ENCODE measurements at regions not wholly inside any gene's neighbourhood (a gene's known extent, or its start where the extent isn't known, plus 50 kb on each side); places are given as distances from the start of the nearest gene placed in this dataset.

DNA sequence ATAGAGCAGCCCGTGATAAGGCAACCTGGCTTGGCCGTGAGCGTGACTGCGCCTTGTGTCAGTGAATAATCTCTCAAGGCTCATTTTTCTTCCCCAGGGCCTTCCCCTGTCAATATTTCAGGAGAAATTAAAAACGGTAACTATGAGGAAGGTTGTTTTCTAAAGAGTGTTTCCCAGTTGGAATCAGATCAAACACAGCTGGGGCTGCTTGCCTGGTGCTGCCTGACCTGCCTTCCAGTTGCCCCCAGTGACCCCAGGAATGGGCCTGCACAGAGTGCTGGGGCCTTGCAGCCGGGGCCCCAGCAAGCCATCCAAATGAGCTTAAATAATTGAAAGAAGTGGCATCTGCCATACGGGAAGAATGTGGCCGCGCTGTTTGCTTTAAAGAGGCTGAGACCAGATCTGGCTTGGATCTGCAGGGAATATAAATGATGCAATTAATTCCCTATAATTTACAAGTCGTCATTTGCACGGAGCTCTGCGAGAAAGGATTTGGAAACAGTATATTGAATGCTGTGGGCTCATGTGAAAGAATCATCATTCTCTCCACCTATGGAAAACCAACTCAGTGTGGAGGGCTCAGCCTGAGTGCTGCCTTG, 203.9 kb downstream of the C1orf94 start:
- no peak for ATAC-seq
- ChIA-PET CTCF (no interaction called here), POLR2A (ENCODE audit: unreplicated experiment) (no interaction called here)
- H4K20me1 ChIP-seq (ENCODE audit: low read length), result no peaks in the 10 kb centered on the region
- H3K9me2 ChIP-seq (replicated peaks; ENCODE audit: low read length), result no peaks in the 10 kb centered on the region
- TF ChIP-seq EZH2 (IDR thresholded peaks at IDR 0.05; ENCODE audit: low read length, unreplicated experiment) (no peak), EZH2phosphoT487 (IDR thresholded peaks at IDR 0.05; ENCODE audit: borderline replicate concordance, low read length) (no peak), CTCF (conservative IDR thresholded peaks at IDR 0.05; ENCODE audit: low read depth, low read length) (no peak)
- no peaks in the 10 kb centered on the region for H3K9me3 ChIP-seq (ENCODE audit: low read length)
- H3F3A ChIP-seq (ENCODE audit: low read length, unreplicated experiment), result no peaks in the 10 kb centered on the region
- no peak overlapping the region for H2AFZ ChIP-seq (ENCODE audit: low read length)
- intact Hi-C loops (cut with micrococcal nuclease), result no loop called here
- H3K79me2 ChIP-seq (ENCODE audit: low read length), result no peaks in the 10 kb centered on the region
- H3K27ac ChIP-seq (ENCODE audit: low read length), result no peak overlapping the region
- H3K27me3 ChIP-seq (ENCODE audit: low read length), result peaks cover 15% of the 10 kb centered on the region
- no peaks in the 10 kb centered on the region for H3K4me1 ChIP-seq (ENCODE audit: insufficient read depth, low read length)
- H3K9ac ChIP-seq (ENCODE audit: low read length), result no peak overlapping the region
- DNase-seq, result no peak
- H3K36me3 ChIP-seq (ENCODE audit: low read depth, low read length), result no peaks in the 10 kb centered on the region
- H3K4me3 ChIP-seq (ENCODE audit: low read length), result no peak overlapping the region
- no peak overlapping the region for H3K4me2 ChIP-seq (ENCODE audit: low read length)
- BruUV-seq (replicated peaks), result no TSS peak

DNA sequence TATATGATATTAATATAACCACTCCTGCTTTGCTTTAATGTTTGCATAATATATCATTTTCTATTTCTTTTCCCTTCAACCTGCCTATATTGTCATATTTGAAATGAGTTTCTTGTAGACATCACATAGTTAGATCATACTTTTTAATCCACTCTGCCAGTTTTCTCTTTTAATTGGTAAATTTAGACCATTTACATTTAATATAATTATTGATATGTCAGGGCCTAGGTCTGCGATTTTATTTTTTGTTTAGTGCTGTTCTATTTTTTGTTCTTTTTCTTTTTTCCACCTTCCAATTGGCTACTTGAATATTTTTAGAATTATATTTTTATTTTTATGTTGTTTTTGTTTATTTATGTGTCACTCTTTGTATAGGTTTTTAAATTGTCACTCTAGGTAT, 213.3 kb downstream of the C1orf94 start:
- Histone ChIP-seq H2AFZ (ENCODE audit: low read length) (no peak overlapping the region), H3K9me3 (ENCODE audit: low read length) (no peaks in the 10 kb centered on the region), H4K20me1 (ENCODE audit: low read length) (no peaks in the 10 kb centered on the region), H3K27ac (ENCODE audit: low read length) (no peak overlapping the region), H3F3A (ENCODE audit: low read length, unreplicated experiment) (no peaks in the 10 kb centered on the region), H3K9me2 (replicated peaks; ENCODE audit: low read length) (no peaks in the 10 kb centered on the region), H3K79me2 (ENCODE audit: low read length) (no peaks in the 10 kb centered on the region), H3K36me3 (ENCODE audit: low read depth, low read length) (no peaks in the 10 kb centered on the region), H3K4me1 (ENCODE audit: insufficient read depth, low read length) (no peaks in the 10 kb centered on the region), H3K4me2 (ENCODE audit: low read length) (no peak overlapping the region), H3K9ac (ENCODE audit: low read length) (no peak overlapping the region), H3K4me3 (ENCODE audit: low read length) (no peak overlapping the region), H3K27me3 (ENCODE audit: low read length) (peaks cover 2% of the 10 kb centered on the region; the same call in 1 of the 2 replicates)
- CTCF ChIA-PET, result no interaction called here
- POLR2A ChIA-PET (ENCODE audit: unreplicated experiment), result no interaction called here
- TF ChIP-seq EZH2 (IDR thresholded peaks at IDR 0.05; ENCODE audit: low read length, unreplicated experiment) (no peak), EZH2phosphoT487 (IDR thresholded peaks at IDR 0.05; ENCODE audit: borderline replicate concordance, low read length) (no peak), CTCF (conservative IDR thresholded peaks at IDR 0.05; ENCODE audit: low read depth, low read length) (no peak)
- BruUV-seq (replicated peaks), result no TSS peak
- no peak for ATAC-seq
- DNase-seq, result no peak
- intact Hi-C loops (cut with micrococcal nuclease), result no loop called here

GRCh38 chr1:34396042-34396441, 219.3 kb downstream of the C1orf94 start:
- Histone ChIP-seq H3K36me3 (ENCODE audit: low read depth, low read length) (no peaks in the 10 kb centered on the region), H2AFZ (ENCODE audit: low read length) (no peak overlapping the region), H3K4me2 (ENCODE audit: low read length) (no peak overlapping the region), H3K9ac (ENCODE audit: low read length) (no peak overlapping the region), H3K9me2 (replicated peaks; ENCODE audit: low read length) (no peaks in the 10 kb centered on the region), H3K27me3 (ENCODE audit: low read length) (0 out of 2 replicates have a peak, but pooled peaks cover 2% of the 10 kb centered on the region), H3K9me3 (ENCODE audit: low read length) (no peaks in the 10 kb centered on the region), H3K4me1 (ENCODE audit: insufficient read depth, low read length) (no peaks in the 10 kb centered on the region), H3K4me3 (ENCODE audit: low read length) (no peak overlapping the region), H3K79me2 (ENCODE audit: low read length) (no peaks in the 10 kb centered on the region), H4K20me1 (ENCODE audit: low read length) (no peaks in the 10 kb centered on the region), H3K27ac (ENCODE audit: low read length) (no peak overlapping the region), H3F3A (ENCODE audit: low read length, unreplicated experiment) (no peaks in the 10 kb centered on the region)
- DNase-seq (no peak), ATAC-seq (no peak)
- CTCF ChIA-PET, result no interaction called here
- intact Hi-C loops (cut with micrococcal nuclease), result no loop called here
- BruUV-seq (replicated peaks), result no TSS peak
- POLR2A ChIA-PET (ENCODE audit: unreplicated experiment), result no interaction called here
- TF ChIP-seq EZH2 (IDR thresholded peaks at IDR 0.05; ENCODE audit: low read length, unreplicated experiment), result no peak
- TF ChIP-seq CTCF (conservative IDR thresholded peaks at IDR 0.05; ENCODE audit: low read depth, low read length), result no peak
- TF ChIP-seq EZH2phosphoT487 (IDR thresholded peaks at IDR 0.05; ENCODE audit: borderline replicate concordance, low read length), result no peak
